HCT116 (cell line): ENCODE measurements at regions not wholly inside any gene's neighbourhood (a gene's known extent, or its start where the extent isn't known, plus 50 kb on each side); places are given as distances from the start of the nearest gene placed in this dataset.

Experiments
- ATAC-seq: fragments of 200-7000 bp; cut with Tn5 transposase; 2 replicates; pipeline ENCODE4 v1.9.1; 2020; ENCODE audit warnings: mild to moderate bottlenecking, moderate library complexity
- BruUV-seq: library from RNA; stranded (reverse); fragments of 400-500 nt; replicated peaks from 2 replicates; lab custom pipeline; 2021; lab: Mats Ljungman, UMichigan
- CTCF ChIA-PET: fragments of 300-600 bp; sonication (Branson Sonifier 250); formaldehyde crosslinking; loops from one replicate; lab custom pipeline; 2021; ENCODE audit warnings: antibody characterized with exemption; lab: Charles Lee
- POLR2A ChIA-PET: fragments of 300-600, 350-600 bp; sonication (Branson Sonifier 250); formaldehyde crosslinking; loops from one replicate; lab custom pipeline; 2021; ENCODE audit warnings: antibody characterized with exemption; lab: Charles Lee
- RAD21 ChIA-PET, 2 experiments: fragments of 300-600 bp; sonication (Branson Sonifier 250); formaldehyde crosslinking; loops; one replicate each; lab custom pipeline; 2023; ENCODE audit warnings: low total read pairs in 2 of 2; ENCODE audit not compliant: uncharacterized antibody in 2 of 2, unreplicated experiment in 2 of 2, low non-redundant PET in 1 of 2; lab: Charles Lee
- DNase-seq: peaks from one replicate; pipeline ENCODE4 v3.0.0-alpha.2; 2010; ENCODE audit warnings: low read depth, low spot score
- H2AFZ ChIP-seq: fragments of 200-600 bp; shearing (Covaris generic), sonication (generic); 2 replicates; pipeline ENCODE4 v1.6.1; 2017; ENCODE audit warnings: low read depth, mixed run types, mixed read lengths, antibody characterized with exemption, low read length; ENCODE audit not compliant: poor library complexity, severe bottlenecking
- H3K27ac ChIP-seq: 2 replicates; pipeline ENCODE4 v1.5.1; 2012; ENCODE audit warnings: low read depth, low read length
- H3K27me3 ChIP-seq: fragments of 200-600 bp; sonication (generic); 2 replicates; pipeline ENCODE4 v1.6.1; 2016; ENCODE audit warnings: mixed run types, low read length, mixed read lengths; ENCODE audit not compliant: insufficient read depth
- H3K36me3 ChIP-seq, 2 experiments: fragments of 200-500 bp in 1 of 2; fragments of 200-600 bp in 1 of 2; sonication (Bioruptor generic) in 1 of 2; sonication (generic) in 1 of 2; 2 replicates each; pipeline versions ENCODE4 v1.5.1 to v1.6.1; 2014 to 2016; ENCODE audit warnings: low read length in 2 of 2, inconsistent platforms in 1 of 2, mixed read lengths in 1 of 2, mixed run types in 1 of 2; ENCODE audit not compliant: insufficient read depth in 2 of 2, control insufficient read depth in 1 of 2
- H3K4me1 ChIP-seq, 2 experiments: fragments of 200-600 bp in 1 of 2; sonication (generic) in 1 of 2; 2 replicates each; pipeline versions ENCODE4 v1.5.1 to v1.6.1; 2012 to 2017; ENCODE audit warnings: low read length in 2 of 2, inconsistent platforms in 1 of 2, mild to moderate bottlenecking in 1 of 2, mixed read lengths in 1 of 2, mixed run types in 1 of 2, moderate library complexity in 1 of 2; ENCODE audit not compliant: insufficient read depth in 2 of 2, control insufficient read depth in 1 of 2
- H3K4me2 ChIP-seq: fragments of 200-600 bp; sonication (generic); 2 replicates; pipeline ENCODE4 v1.6.1; 2017; ENCODE audit warnings: mixed run types, low read length, mixed read lengths
- H3K4me3 ChIP-seq, 2 experiments: fragments of 200-600 bp in 1 of 2; sonication (generic) in 1 of 2; replicated peaks in 1 of 2; 2 replicates each; pipeline ENCODE4 v1.5.1; 2011 to 2016; ENCODE audit warnings: low read length in 2 of 2, control low read depth in 1 of 2, low read depth in 1 of 2, mild to moderate bottlenecking in 1 of 2, mixed read lengths in 1 of 2, mixed run types in 1 of 2
- H3K79me2 ChIP-seq: fragments of 200-600 bp; sonication (generic); 2 replicates; pipeline ENCODE4 v1.6.1; 2017; ENCODE audit warnings: mild to moderate bottlenecking, mixed run types, low read length, moderate library complexity, mixed read lengths; ENCODE audit not compliant: insufficient read depth
- H3K9ac ChIP-seq: fragments of 200-600 bp; sonication (generic); 2 replicates; pipeline ENCODE4 v1.6.1; 2016; ENCODE audit warnings: low read length, mixed read lengths
- H3K9me2 ChIP-seq: fragments of 200-600 bp; sonication (generic), shearing (Covaris generic); 2 replicates; pipeline ENCODE4 v1.6.1; 2017; ENCODE audit warnings: mixed run types, mild to moderate bottlenecking, moderate library complexity; ENCODE audit not compliant: insufficient read depth
- H3K9me3 ChIP-seq, 2 experiments: fragments of 200-500 bp in 1 of 2; fragments of 200-600 bp in 1 of 2; sonication (Bioruptor generic) in 1 of 2; sonication (generic) in 1 of 2; 2 replicates each; pipeline ENCODE4 v1.6.1; 2014 to 2017; ENCODE audit warnings: low read length in 2 of 2, mixed read lengths in 2 of 2, inconsistent platforms in 1 of 2, low read depth in 1 of 2, mild to moderate bottlenecking in 1 of 2, mixed run types in 1 of 2, moderate library complexity in 1 of 2; ENCODE audit not compliant: control insufficient read depth in 1 of 2, insufficient read depth in 1 of 2
- H4K20me1 ChIP-seq: fragments of 200-600 bp; sonication (generic), shearing (Covaris generic); 2 replicates; pipeline ENCODE4 v1.6.1; 2017; ENCODE audit warnings: mixed run types, mild to moderate bottlenecking, moderate library complexity; ENCODE audit not compliant: insufficient read depth
- CTCF ChIP-seq, 3 experiments: fragments of 200-600 bp in 1 of 3; sonication (generic) in 1 of 3; IDR thresholded peaks in 2 of 3; conservative IDR thresholded peaks in 1 of 3; 2 replicates each; pipeline ENCODE4 v1.5.1; 2012 to 2017; ENCODE audit warnings: low read depth in 2 of 3, low read length in 2 of 3, antibody characterized with exemption in 1 of 3, borderline replicate concordance in 1 of 3, control low read depth in 1 of 3, mild to moderate bottlenecking in 1 of 3, mixed read lengths in 1 of 3, mixed run types in 1 of 3, moderate library complexity in 1 of 3; ENCODE audit not compliant: insufficient read depth in 1 of 3
- EGR1 ChIP-seq: IDR thresholded peaks from 2 replicates; pipeline ENCODE4 v1.6.1; 2012; ENCODE audit warnings: low read depth
- ELF1 ChIP-seq: IDR thresholded peaks from 2 replicates; pipeline ENCODE4 v1.6.1; 2012; ENCODE audit warnings: low read depth, borderline replicate concordance
- EZH2phosphoT487 ChIP-seq: fragments of 200-600 bp; IDR thresholded peaks from 2 replicates; pipeline ENCODE4 v1.6.1; 2018; ENCODE audit warnings: antibody characterized with exemption, borderline replicate concordance
- FOSL1 ChIP-seq: IDR thresholded peaks from 2 replicates; pipeline ENCODE4 v1.6.1; 2012; ENCODE audit warnings: low read depth
- MAX ChIP-seq: IDR thresholded peaks from 2 replicates; pipeline ENCODE4 v1.6.1; 2012
- RAD21 ChIP-seq: IDR thresholded peaks from 2 replicates; pipeline ENCODE4 v1.6.1; 2012; ENCODE audit warnings: low read depth, mild to moderate bottlenecking
- REST ChIP-seq: IDR thresholded peaks from 2 replicates; pipeline ENCODE4 v1.6.1; 2012; ENCODE audit warnings: low read depth
- SP1 ChIP-seq: IDR thresholded peaks from 2 replicates; pipeline ENCODE4 v1.6.1; 2012; ENCODE audit warnings: low read depth
- SRF ChIP-seq: IDR thresholded peaks from 2 replicates; pipeline ENCODE4 v1.6.1; 2012; ENCODE audit warnings: low read depth
- YY1 ChIP-seq: IDR thresholded peaks from 2 replicates; pipeline ENCODE4 v1.6.1; 2011; ENCODE audit warnings: low read length, low read depth, moderate library complexity, mild to moderate bottlenecking; ENCODE audit not compliant: insufficient replicate concordance; ENCODE audit errors: extremely low read depth
- ZFX ChIP-seq: fragments of 450-650 bp; IDR thresholded peaks from 2 replicates; pipeline ENCODE4 v1.6.1; 2017
- intact Hi-C: fragments of 100-400 bp; cut with micrococcal nuclease; formaldehyde crosslinking; loops from 2 replicates; pipeline ENCODE4 v1.10.0; 2022
- TF ChIP-seq, protein P1 (sequence below): IDR thresholded peaks from 2 replicates; pipeline ENCODE4 v1.6.1; 2011; ENCODE audit warnings: mild to moderate bottlenecking, low read length, moderate library complexity; ENCODE audit not compliant: insufficient replicate concordance; ENCODE audit errors: extremely low read depth

DNA sequence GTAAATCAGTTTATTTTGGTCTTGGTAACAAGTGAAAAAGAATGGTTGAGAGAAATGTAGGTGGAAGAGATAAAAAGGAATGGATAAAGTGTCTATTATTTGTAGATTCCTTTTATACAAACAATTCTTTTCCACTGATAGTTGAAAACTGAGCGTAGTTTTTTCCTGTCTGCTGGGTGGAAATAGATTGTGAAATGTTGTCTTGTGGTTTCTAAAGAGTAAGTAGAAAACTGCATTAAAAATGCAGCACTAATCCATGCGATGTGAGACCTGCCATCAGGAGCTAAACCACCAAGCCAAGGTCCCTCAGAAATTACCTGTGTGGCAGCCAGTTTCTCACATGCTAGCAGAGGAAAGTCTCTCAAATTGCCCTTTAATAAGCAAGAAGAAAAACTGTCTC lies 103.2 kb upstream of the SLC44A3 start:
- TF ChIP-seq ZFX (no peak), YY1 (no peak), SP1 (no peak), SRF (no peak), RAD21 (no peak), CTCF (IDR thresholded peaks at IDR 0.05 in 2 of 3, conservative IDR thresholded peaks at IDR 0.05 in 1 of 3; ENCODE audit: borderline replicate concordance in 1 of 3, insufficient read depth in 1 of 3, low read depth in 2 of 3, low read length in 2 of 3) (no peak), EGR1 (no peak), ELF1 (no peak), EZH2phosphoT487 (no peak)
- TF ChIP-seq, all 23 proteins: peak for 0

DNA sequence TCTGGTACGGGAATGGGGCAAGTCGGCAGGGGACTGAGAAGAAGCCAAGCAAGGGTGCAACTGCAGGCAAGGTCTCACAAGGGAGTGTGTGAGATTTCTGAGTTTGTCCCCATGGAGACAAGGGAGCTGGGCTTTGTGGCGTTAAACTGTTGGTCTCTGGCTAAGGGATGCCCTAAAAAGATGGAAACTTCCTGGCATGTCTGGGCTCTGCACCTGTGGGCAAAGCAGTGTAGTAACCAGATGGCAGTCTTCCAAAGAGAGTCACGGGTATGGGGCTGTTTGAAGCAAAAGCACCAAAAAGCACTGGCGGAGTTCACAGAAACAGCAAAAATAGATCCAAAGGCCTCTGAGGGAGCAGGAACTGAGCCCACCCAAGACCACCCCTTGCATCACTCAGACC lies 104.8 kb upstream of the SLC44A3 start:
- Histone ChIP-seq H3K9ac (no peak overlapping the region), H3K4me1 (peaks cover 17 to 39% of the 10 kb centered on the region in 2 experiments), H3K9me3 (no peaks in the 10 kb centered on the region), H3K9me2 (no peaks in the 10 kb centered on the region), H3K4me2 (no peak overlapping the region), H3K27me3 (no peaks in the 10 kb centered on the region), H3K79me2 (no peaks in the 10 kb centered on the region), H4K20me1 (no peaks in the 10 kb centered on the region), H2AFZ (no peak overlapping the region), H3K4me3 (no peak overlapping the region), H3K27ac (no peak overlapping the region), H3K36me3 (no peaks in the 10 kb centered on the region)
- intact Hi-C loops: no loop called here
- ChIA-PET RAD21 (no interaction called here), POLR2A (no interaction called here), CTCF (no interaction called here)
- DNase-seq: no peak
- ATAC-seq: no peak
- BruUV-seq: no TSS peak
- TF ChIP-seq SP1 (no peak), ZFX (no peak), REST (no peak), YY1 (no peak), FOSL1 (no peak), MAX (no peak)
- TF ChIP-seq, protein P1, sequence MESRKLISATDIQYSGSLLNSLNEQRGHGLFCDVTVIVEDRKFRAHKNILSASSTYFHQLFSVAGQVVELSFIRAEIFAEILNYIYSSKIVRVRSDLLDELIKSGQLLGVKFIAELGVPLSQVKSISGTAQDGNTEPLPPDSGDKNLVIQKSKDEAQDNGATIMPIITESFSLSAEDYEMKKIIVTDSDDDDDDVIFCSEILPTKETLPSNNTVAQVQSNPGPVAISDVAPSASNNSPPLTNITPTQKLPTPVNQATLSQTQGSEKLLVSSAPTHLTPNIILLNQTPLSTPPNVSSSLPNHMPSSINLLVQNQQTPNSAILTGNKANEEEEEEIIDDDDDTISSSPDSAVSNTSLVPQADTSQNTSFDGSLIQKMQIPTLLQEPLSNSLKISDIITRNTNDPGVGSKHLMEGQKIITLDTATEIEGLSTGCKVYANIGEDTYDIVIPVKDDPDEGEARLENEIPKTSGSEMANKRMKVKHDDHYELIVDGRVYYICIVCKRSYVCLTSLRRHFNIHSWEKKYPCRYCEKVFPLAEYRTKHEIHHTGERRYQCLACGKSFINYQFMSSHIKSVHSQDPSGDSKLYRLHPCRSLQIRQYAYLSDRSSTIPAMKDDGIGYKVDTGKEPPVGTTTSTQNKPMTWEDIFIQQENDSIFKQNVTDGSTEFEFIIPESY: no peak

More for the DNA sequence above, 103.2 kb upstream of the SLC44A3 start:
- RAD21 ChIA-PET: no interaction called here
- no peak for DNase-seq
- CTCF ChIA-PET: no interaction called here
- Histone ChIP-seq H3K9ac (no peak overlapping the region), H3K9me3 (no peaks in the 10 kb centered on the region), H3K36me3 (no peaks in the 10 kb centered on the region), H3K27ac (no peak overlapping the region), H4K20me1 (no peaks in the 10 kb centered on the region), H3K4me2 (no peak overlapping the region), H2AFZ (no peak overlapping the region), H3K4me1 (peaks cover 17 to 33% of the 10 kb centered on the region in 2 experiments), H3K27me3 (no peaks in the 10 kb centered on the region), H3K4me3 (no peak overlapping the region), H3K9me2 (no peaks in the 10 kb centered on the region), H3K79me2 (no peaks in the 10 kb centered on the region)
- intact Hi-C loops: no loop called here
- BruUV-seq: no TSS peak
- no peak for ATAC-seq
- POLR2A ChIA-PET: no interaction called here
